ENCODE measurements at regions not wholly inside any gene's neighbourhood (a gene's known extent, or its start where the extent isn't known, plus 50 kb on each side); places are given as distances from the start of the nearest gene placed in this dataset.

- no peak overlapping the region for H3K4me3 ChIP-seq (ENCODE audit: low read depth, low read length)
- H3K27ac ChIP-seq (ENCODE audit: low read depth, low read length), result no peak overlapping the region
- H3K27me3 ChIP-seq (ENCODE audit: insufficient read depth, low read length), result no peaks in the 10 kb centered on the region
- H3K4me1 ChIP-seq (ENCODE audit: control insufficient read depth, insufficient read depth, low read length, unreplicated experiment), result no peaks in the 10 kb centered on the region
- H3K79me2 ChIP-seq (ENCODE audit: control insufficient read depth, insufficient read depth, low read length, unreplicated experiment), result no peaks in the 10 kb centered on the region
- H3K36me3 ChIP-seq (ENCODE audit: insufficient read depth, low read length), result no peaks in the 10 kb centered on the region
- H2AFZ ChIP-seq (ENCODE audit: low read length, unreplicated experiment), result no peak overlapping the region
Observed at GRCh38 chr11:69427337-69427736, 54.1 kb upstream of the LINC01488 start.

- Histone ChIP-seq H3K4me3 (ENCODE audit: low read depth, low read length) (no peak overlapping the region), H3K36me3 (ENCODE audit: insufficient read depth, low read length) (no peaks in the 10 kb centered on the region), H3K27me3 (ENCODE audit: insufficient read depth, low read length) (no peaks in the 10 kb centered on the region), H2AFZ (ENCODE audit: low read length, unreplicated experiment) (no peak overlapping the region), H3K4me1 (ENCODE audit: control insufficient read depth, insufficient read depth, low read length, unreplicated experiment) (no peaks in the 10 kb centered on the region), H3K79me2 (ENCODE audit: control insufficient read depth, insufficient read depth, low read length, unreplicated experiment) (no peaks in the 10 kb centered on the region), H3K27ac (ENCODE audit: low read depth, low read length) (no peak overlapping the region)
Observed at GRCh38 chr11:69427906-69428880, 53.3 kb upstream of the LINC01488 start.

GRCh38 chr11:69429716-69430491 is 51.6 kb upstream of the LINC01488 start:
- Histone ChIP-seq H3K36me3 (ENCODE audit: insufficient read depth, low read length) (no peaks in the 10 kb centered on the region), H2AFZ (ENCODE audit: low read length, unreplicated experiment) (no peak overlapping the region), H3K79me2 (ENCODE audit: control insufficient read depth, insufficient read depth, low read length, unreplicated experiment) (no peaks in the 10 kb centered on the region), H3K27me3 (ENCODE audit: insufficient read depth, low read length) (no peaks in the 10 kb centered on the region), H3K4me3 (ENCODE audit: low read depth, low read length) (no peak overlapping the region), H3K27ac (ENCODE audit: low read depth, low read length) (no peak overlapping the region), H3K4me1 (ENCODE audit: control insufficient read depth, insufficient read depth, low read length, unreplicated experiment) (no peaks in the 10 kb centered on the region)

- H3K27me3 ChIP-seq (ENCODE audit: insufficient read depth, low read length), result no peaks in the 10 kb centered on the region
- H3K36me3 ChIP-seq (ENCODE audit: insufficient read depth, low read length), result no peaks in the 10 kb centered on the region
- no peak overlapping the region for H3K27ac ChIP-seq (ENCODE audit: low read depth, low read length)
Observed at GRCh38 chr11:69430566-69430965, 50.9 kb upstream of the LINC01488 start.

GRCh38 chr11:69431136-69431535 is 50.3 kb upstream of the LINC01488 start:
- no peak overlapping the region for H3K27ac ChIP-seq (ENCODE audit: low read depth, low read length)
- H3K4me3 ChIP-seq (ENCODE audit: low read depth, low read length), result no peak overlapping the region
- no peaks in the 10 kb centered on the region for H3K4me1 ChIP-seq (ENCODE audit: control insufficient read depth, insufficient read depth, low read length, unreplicated experiment)
- H2AFZ ChIP-seq (ENCODE audit: low read length, unreplicated experiment), result no peak overlapping the region
- H3K27me3 ChIP-seq (ENCODE audit: insufficient read depth, low read length), result no peaks in the 10 kb centered on the region
- H3K36me3 ChIP-seq (ENCODE audit: insufficient read depth, low read length), result no peaks in the 10 kb centered on the region
- no peaks in the 10 kb centered on the region for H3K79me2 ChIP-seq (ENCODE audit: control insufficient read depth, insufficient read depth, low read length, unreplicated experiment)

More at GRCh38 chr11:69430566-69430965, 50.9 kb upstream of the LINC01488 start:
- Histone ChIP-seq H3K79me2 (ENCODE audit: control insufficient read depth, insufficient read depth, low read length, unreplicated experiment) (no peaks in the 10 kb centered on the region), H3K4me1 (ENCODE audit: control insufficient read depth, insufficient read depth, low read length, unreplicated experiment) (no peaks in the 10 kb centered on the region), H3K4me3 (ENCODE audit: low read depth, low read length) (no peak overlapping the region), H2AFZ (ENCODE audit: low read length, unreplicated experiment) (no peak overlapping the region)

Measured in ACC112 (cell line).